ENCODE measurements at regions not wholly inside any gene's neighbourhood (a gene's known extent, or its start where the extent isn't known, plus 50 kb on each side); places are given as distances from the start of the nearest gene placed in this dataset.

GRCh38 chr19:31749231-31749630, 400.0 kb upstream of the TSHZ3 start:
- no peak overlapping the region for H3K4me2 ChIP-seq (ENCODE audit: low read depth, low read length)
- ATAC-seq (no peak), DNase-seq (ENCODE audit: low spot score) (no peak), FAIRE-seq (no peak)
- ChIA-PET POLR2A (no interaction called here), CTCF (ENCODE audit: low intra/inter-chr PET ratio, low total read pairs) (no interaction called here)
- no peaks in the 10 kb centered on the region for H4K20me1 ChIP-seq (ENCODE audit: insufficient read depth, low read length)
- no peaks in the 10 kb centered on the region for H3K36me3 ChIP-seq (replicated peaks in 1 of 2; ENCODE audit: control insufficient read depth in 1 of 2, insufficient read depth in 2 of 2, low read length in 2 of 2)
- H3K9ac ChIP-seq (ENCODE audit: insufficient read depth, low read depth, low read length), result no peak overlapping the region
- H3K4me3 ChIP-seq (replicated peaks in 1 of 3; ENCODE audit: insufficient read depth in 1 of 3, low read depth in 2 of 3, low read length in 3 of 3), result no peak overlapping the region
- intact Hi-C loops (cut with micrococcal nuclease; ENCODE audit: unreplicated experiment), result no loop called here
- 3% methylated on average over 7 of the region's 8 CpGs for WGBS (ENCODE audit: low lambda C conversion rate)
- no peak overlapping the region for H3K27ac ChIP-seq (ENCODE audit: extremely low read length, insufficient read depth, low read length)
- H2AFZ ChIP-seq (ENCODE audit: low read length), result no peak overlapping the region
- no TSS peak for BruUV-seq (replicated peaks)
- peaks cover 76% of the 10 kb centered on the region for H3K9me3 ChIP-seq (ENCODE audit: low read length)
- no peaks in the 10 kb centered on the region for H3K79me2 ChIP-seq (ENCODE audit: insufficient read depth, low read length)
- no peaks in the 10 kb centered on the region for H3K4me1 ChIP-seq (ENCODE audit: insufficient read depth, low read length)
- no peaks in the 10 kb centered on the region for H3K27me3 ChIP-seq (ENCODE audit: control insufficient read depth in 1 of 2, insufficient read depth in 2 of 2, low read length in 2 of 2)
- in situ Hi-C loops (cut with HindIII; ENCODE audit: extremely low pct_ligation_motif_present, low pct_unique_long_range_greater_than_20kb), result no loop called here
- no peak for TF ChIP-seq ATF7 (IDR thresholded peaks at IDR 0.05)
- TF ChIP-seq ATF7 (CRISPR knock-in tag; IDR thresholded peaks at IDR 0.05), result no peak
- no peak for TF ChIP-seq ZBTB2 (CRISPR knock-in tag; IDR thresholded peaks at IDR 0.05; ENCODE audit: low read depth)
- TF ChIP-seq ZNF724P (CRISPR knock-in tag; IDR thresholded peaks at IDR 0.05; ENCODE audit: borderline replicate concordance), result no peak
- no peak for TF ChIP-seq BORCS8-MEF2B (CRISPR knock-in tag; IDR thresholded peaks at IDR 0.05)
- no peak for TF ChIP-seq CREM (IDR thresholded peaks at IDR 0.05)
- TF ChIP-seq CREM (CRISPR knock-in tag; IDR thresholded peaks at IDR 0.05), result no peak
- TF ChIP-seq RXRA (CRISPR knock-in tag; IDR thresholded peaks at IDR 0.05), result no peak
- no peak for TF ChIP-seq ZNF747 (CRISPR knock-in tag; IDR thresholded peaks at IDR 0.05; ENCODE audit: borderline replicate concordance)
- TF ChIP-seq ZNF205 (CRISPR knock-in tag; IDR thresholded peaks at IDR 0.05), result no peak
- no peak for TF ChIP-seq SIX1 (CRISPR knock-in tag; IDR thresholded peaks at IDR 0.05; ENCODE audit: borderline replicate concordance)
- no peak for TF ChIP-seq DZIP1 (CRISPR knock-in tag; IDR thresholded peaks at IDR 0.05)
- TF ChIP-seq ZSCAN30 (CRISPR knock-in tag; IDR thresholded peaks at IDR 0.05), result no peak
- TF ChIP-seq ETV6 (CRISPR knock-in tag; conservative IDR thresholded peaks at IDR 0.05), result no peak
- no peak for TF ChIP-seq ZBTB39 (CRISPR knock-in tag; IDR thresholded peaks at IDR 0.05)
- no peak for TF ChIP-seq ZNF280D (CRISPR knock-in tag; IDR thresholded peaks at IDR 0.05)
- no peak for TF ChIP-seq SUZ12 (IDR thresholded peaks at IDR 0.05; ENCODE audit: low read depth, low read length)
- TF ChIP-seq REL (CRISPR knock-in tag; conservative IDR thresholded peaks at IDR 0.05), result no peak
- TF ChIP-seq KAT8 (CRISPR knock-in tag; IDR thresholded peaks at IDR 0.05), result no peak

Measured in HepG2 (cell line).